NCI-H2081 (cell line): ENCODE measurements at regions not wholly inside any gene's neighbourhood (a gene's known extent, or its start where the extent isn't known, plus 50 kb on each side); places are given as distances from the start of the nearest gene placed in this dataset.
A peak's percentile ranks its signal among the peaks of the same experiment; 100 is the strongest.

Experiments used
- DNase-seq, 2 experiments: peaks; one replicate each; lab custom pipeline; 2025; lab: John Stamatoyannopoulos, UW

- DNase-seq = no peak
Measured at GRCh38 chr18:29157057-29157780, 980.3 kb upstream of the CDH2 start.

- DNase-seq = no peak
Measured at GRCh38 chr18:29156531-29156930, 979.6 kb upstream of the CDH2 start.

GRCh38 chr18:29154758-29155725 lies 978.1 kb upstream of the CDH2 start:
- peak in 1 of 2 experiments; percentile 13 for DNase-seq

GRCh38 chr18:29154196-29154757 lies 977.3 kb upstream of the CDH2 start:
- DNase-seq = no peak

GRCh38 chr18:29153091-29153490 lies 976.2 kb upstream of the CDH2 start:
- DNase-seq = no peak

GRCh38 chr18:29147944-29148343 lies 971.0 kb upstream of the CDH2 start:
- DNase-seq = no peak

- DNase-seq = no peak
Measured at GRCh38 chr18:29146068-29146467, 969.1 kb upstream of the CDH2 start.

- DNase-seq = no peak
Measured at GRCh38 chr18:29140590-29140989, 963.7 kb upstream of the CDH2 start.

- no peak for DNase-seq
Measured at GRCh38 chr18:29137773-29138495, 961.0 kb upstream of the CDH2 start.

- DNase-seq = peak in 1 of 2 experiments; percentile 4
Measured at GRCh38 chr18:29123706-29124530, 947.0 kb upstream of the CDH2 start.

- no peak for DNase-seq
Measured at GRCh38 chr18:29104671-29105070, 927.7 kb upstream of the CDH2 start.

GRCh38 chr18:29104227-29104626 lies 927.3 kb upstream of the CDH2 start:
- no peak for DNase-seq

GRCh38 chr18:29096079-29096770 lies 919.3 kb upstream of the CDH2 start:
- DNase-seq = peak in 1 of 2 experiments; percentile 67

GRCh38 chr18:29087616-29088246 lies 910.8 kb upstream of the CDH2 start:
- peak in 1 of 2 experiments; percentile 13 for DNase-seq

- peak; percentile 94 to 98 for DNase-seq
Measured at GRCh38 chr18:29084120-29084519, 907.2 kb upstream of the CDH2 start.

- peak; percentile 94 to 98 for DNase-seq
Measured at GRCh38 chr18:29083545-29083944, 906.6 kb upstream of the CDH2 start.

GRCh38 chr18:29080946-29081345 lies 904.0 kb upstream of the CDH2 start:
- DNase-seq = no peak

GRCh38 chr18:29078273-29078672 lies 901.3 kb upstream of the CDH2 start:
- DNase-seq = no peak

GRCh38 chr18:29077344-29077743 lies 900.4 kb upstream of the CDH2 start:
- DNase-seq = no peak

- no peak for DNase-seq
Measured at GRCh38 chr18:29076645-29077044, 899.7 kb upstream of the CDH2 start.
